ENCODE measurements at regions not wholly inside any gene's neighbourhood (a gene's known extent, or its start where the extent isn't known, plus 50 kb on each side); places are given as distances from the start of the nearest gene placed in this dataset.
"Not testable (repeated sequence)": the region's sequence is repeated elsewhere in the genome, so short reads cannot be mapped to it uniquely, and the experiment has no call there.

DNA sequence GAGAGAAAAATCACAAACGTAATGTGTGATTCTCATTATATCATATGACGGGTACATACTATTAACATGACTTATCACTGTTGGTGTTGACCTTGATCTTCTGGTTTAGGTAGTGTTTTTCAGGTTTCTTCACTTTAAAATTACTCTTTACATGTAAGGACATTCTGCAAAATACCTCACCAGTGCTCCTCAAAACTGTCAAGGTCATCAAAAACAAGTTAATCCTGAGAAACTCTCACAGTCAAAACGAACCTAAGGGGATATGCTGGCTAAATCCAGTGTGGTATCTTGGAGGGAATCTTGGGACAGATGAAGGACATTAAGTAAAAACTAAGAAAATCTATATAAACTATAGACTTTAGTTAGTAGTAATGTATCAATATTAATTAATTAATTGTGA is 499.8 kb downstream of the IRS1 start:
- TF ChIP-seq, protein P1, sequence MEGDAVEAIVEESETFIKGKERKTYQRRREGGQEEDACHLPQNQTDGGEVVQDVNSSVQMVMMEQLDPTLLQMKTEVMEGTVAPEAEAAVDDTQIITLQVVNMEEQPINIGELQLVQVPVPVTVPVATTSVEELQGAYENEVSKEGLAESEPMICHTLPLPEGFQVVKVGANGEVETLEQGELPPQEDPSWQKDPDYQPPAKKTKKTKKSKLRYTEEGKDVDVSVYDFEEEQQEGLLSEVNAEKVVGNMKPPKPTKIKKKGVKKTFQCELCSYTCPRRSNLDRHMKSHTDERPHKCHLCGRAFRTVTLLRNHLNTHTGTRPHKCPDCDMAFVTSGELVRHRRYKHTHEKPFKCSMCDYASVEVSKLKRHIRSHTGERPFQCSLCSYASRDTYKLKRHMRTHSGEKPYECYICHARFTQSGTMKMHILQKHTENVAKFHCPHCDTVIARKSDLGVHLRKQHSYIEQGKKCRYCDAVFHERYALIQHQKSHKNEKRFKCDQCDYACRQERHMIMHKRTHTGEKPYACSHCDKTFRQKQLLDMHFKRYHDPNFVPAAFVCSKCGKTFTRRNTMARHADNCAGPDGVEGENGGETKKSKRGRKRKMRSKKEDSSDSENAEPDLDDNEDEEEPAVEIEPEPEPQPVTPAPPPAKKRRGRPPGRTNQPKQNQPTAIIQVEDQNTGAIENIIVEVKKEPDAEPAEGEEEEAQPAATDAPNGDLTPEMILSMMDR (IDR thresholded peaks at IDR 0.05; ENCODE audit: low read depth, low read length), result no peak
- no peak for DNase-seq (ENCODE audit: low read depth, low spot score)
- in situ Hi-C loops (cut with HindIII; ENCODE audit: low sequenced_read_pairs), result no loop called here
- H3K4me3 ChIP-seq (ENCODE audit: low read depth, low read length), result no peak overlapping the region

DNA sequence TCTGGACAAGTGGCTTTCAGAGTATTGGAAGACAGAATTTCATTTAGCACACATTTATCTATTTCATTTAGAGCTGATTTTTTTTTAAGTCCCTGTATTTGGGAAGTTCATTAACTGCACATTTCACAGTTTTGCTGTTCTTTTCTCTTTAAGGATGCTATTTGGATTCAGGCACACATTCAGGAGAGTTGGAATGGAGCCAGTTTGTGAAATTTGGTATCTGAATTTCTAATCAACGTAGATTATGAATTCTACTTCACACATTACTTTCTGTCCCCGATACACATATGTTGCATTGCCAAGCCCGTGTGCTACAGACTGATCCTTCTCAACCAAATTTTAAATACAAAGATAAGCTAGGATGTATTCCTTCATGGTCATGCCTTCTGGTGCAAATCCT is 503.9 kb downstream of the IRS1 start:
- in situ Hi-C loops (cut with HindIII; ENCODE audit: low sequenced_read_pairs), result no loop called here
- DNase-seq (ENCODE audit: low read depth, low spot score), result no peak
- TF ChIP-seq, protein P1 (IDR thresholded peaks at IDR 0.05; ENCODE audit: low read depth, low read length), result no peak
- H3K4me3 ChIP-seq (ENCODE audit: low read depth, low read length), result no peak overlapping the region

DNA sequence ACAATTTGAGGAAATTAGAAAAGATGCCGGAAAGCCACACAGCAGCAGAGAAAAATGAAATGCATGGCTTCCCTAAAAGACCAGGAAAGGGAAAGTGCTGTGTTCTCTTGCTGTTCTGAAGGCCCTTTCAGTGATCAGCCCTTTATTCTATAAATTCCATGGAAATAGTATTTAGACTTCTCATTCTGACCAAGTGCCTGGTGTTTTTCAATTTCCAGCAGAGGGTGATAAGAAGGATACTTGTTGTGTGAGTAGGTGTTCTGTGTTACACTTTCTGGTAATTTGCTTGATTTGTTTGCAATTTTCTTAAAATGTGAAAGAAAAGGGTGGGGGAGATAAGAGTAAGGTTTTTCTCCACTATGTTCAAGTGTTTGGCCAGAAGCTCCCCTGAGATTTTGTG is 504.5 kb downstream of the IRS1 start:
- DNase-seq (ENCODE audit: low read depth, low spot score), result no peak
- in situ Hi-C loops (cut with HindIII; ENCODE audit: low sequenced_read_pairs), result no loop called here
- TF ChIP-seq, protein P1 (IDR thresholded peaks at IDR 0.05; ENCODE audit: low read depth, low read length), result no peak
- no peak overlapping the region for H3K4me3 ChIP-seq (ENCODE audit: low read depth, low read length)

DNA sequence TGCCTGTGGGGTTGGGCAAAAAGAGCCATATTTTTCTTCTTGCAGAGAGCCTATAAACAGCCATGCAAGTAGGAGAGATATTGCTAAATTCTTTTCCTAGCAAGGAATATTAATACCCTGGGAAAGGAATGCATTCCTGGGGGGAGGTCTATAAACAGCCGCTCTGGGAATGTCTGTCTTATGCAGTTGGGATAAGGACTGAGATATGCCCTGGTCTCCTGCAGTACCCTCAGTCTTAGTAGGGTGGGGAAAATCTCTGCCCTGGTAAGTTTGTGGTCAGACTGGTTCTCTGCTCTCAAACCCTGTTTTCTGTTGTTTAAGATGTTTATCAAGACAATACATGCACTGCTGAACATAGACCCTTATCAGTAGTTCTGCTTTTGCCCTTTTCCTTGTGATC is 508.3 kb downstream of the IRS1 start:
- H3K4me3 ChIP-seq (ENCODE audit: low read depth, low read length); in situ Hi-C loops (cut with HindIII; ENCODE audit: low sequenced_read_pairs); DNase-seq (ENCODE audit: low read depth, low spot score): not testable (repeated sequence)

DNA sequence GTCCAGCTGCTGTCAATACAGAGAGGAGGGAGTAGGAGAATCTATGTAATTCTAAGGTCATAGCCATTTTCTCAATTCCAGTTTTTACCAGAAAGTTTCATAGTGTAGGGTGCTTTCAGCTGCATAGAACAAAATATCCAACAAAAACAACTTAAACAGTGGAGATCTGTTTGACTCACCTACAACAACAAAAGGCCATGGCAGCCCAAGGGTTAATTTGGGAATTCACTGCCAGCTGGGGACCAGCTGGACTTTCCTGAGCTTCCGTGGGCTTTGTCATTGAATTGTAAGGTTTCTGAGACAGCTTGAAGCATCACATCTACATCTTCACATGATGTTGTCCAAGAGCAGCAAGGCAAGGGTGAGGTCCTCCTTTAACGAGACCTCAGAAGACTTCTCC is 512.7 kb downstream of the IRS1 start:
- DNase-seq (ENCODE audit: low read depth, low spot score), result no peak
- in situ Hi-C loops (cut with HindIII; ENCODE audit: low sequenced_read_pairs), result no loop called here
- no peak overlapping the region for H3K4me3 ChIP-seq (ENCODE audit: low read depth, low read length)
- TF ChIP-seq, protein P1 (IDR thresholded peaks at IDR 0.05; ENCODE audit: low read depth, low read length), result no peak

DNA sequence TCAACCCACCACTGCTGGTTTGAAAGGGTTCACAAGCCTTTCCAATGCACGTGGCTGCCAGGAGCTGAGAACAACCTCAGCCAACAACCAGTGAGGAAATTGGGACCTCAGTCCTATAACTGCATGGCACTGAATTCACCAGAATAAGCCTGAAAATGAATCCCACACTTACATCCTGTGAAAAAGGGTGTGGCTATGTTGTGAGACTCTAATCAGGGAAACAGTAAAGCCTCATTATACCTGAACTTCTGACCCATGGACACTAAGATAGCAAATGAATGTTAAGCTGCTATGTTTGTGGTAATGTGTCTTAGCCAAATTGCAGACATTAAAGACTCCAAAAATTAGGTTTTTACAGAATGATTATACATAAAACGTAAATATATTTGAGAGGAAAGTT is 515.8 kb downstream of the IRS1 start:
- in situ Hi-C loops (cut with HindIII; ENCODE audit: low sequenced_read_pairs), result no loop called here
- no peak for DNase-seq (ENCODE audit: low read depth, low spot score)
- TF ChIP-seq, protein P1 (IDR thresholded peaks at IDR 0.05; ENCODE audit: low read depth, low read length), result no peak

DNA sequence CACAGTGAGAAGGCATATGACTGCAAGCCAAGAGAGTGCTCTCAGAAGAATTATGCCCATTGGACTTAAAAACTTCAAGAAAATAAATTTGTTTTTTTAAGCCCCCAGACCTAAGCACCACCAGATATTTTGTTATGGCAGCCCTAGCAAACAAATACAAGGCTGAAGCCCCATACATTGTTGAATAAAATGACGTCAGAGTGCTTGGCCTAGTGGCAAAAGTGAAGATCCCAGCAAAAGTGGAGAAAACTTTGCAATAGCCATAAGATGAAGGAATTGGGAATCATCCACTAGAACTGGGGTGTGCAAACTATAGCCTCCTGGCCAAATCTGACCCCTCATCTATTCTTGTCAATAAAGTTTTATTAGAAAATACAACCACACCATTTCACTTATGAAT is 517.5 kb downstream of the IRS1 start:
- no peak for DNase-seq (ENCODE audit: low read depth, low spot score)
- no peak overlapping the region for H3K4me3 ChIP-seq (ENCODE audit: low read depth, low read length)
- in situ Hi-C loops (cut with HindIII; ENCODE audit: low sequenced_read_pairs), result no loop called here
- TF ChIP-seq, protein P1 (IDR thresholded peaks at IDR 0.05; ENCODE audit: low read depth, low read length), result no peak

More for the DNA sequence above, 515.8 kb downstream of the IRS1 start:
- H3K4me3 ChIP-seq (ENCODE audit: low read depth, low read length), result no peak overlapping the region

DNA sequence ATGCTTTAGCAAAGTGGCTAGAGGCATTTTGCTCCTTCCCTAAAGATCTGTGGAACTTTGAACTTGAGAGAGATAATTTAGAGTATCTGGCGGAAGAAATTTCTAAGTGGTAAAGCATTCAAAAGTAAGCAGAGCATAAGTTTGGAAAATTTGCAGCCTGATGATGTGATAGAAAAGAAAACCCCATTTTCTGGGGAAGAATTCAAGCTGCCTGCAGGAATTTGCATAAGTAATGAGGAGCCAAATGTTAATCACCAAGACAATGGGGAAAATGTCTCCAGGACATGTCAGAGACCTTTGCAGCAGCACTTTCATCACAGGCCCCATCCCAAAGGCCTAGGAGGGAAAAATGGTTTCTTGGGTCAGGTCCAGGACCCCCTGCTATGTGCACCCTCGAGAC is 519.5 kb downstream of the IRS1 start:
- H3K4me3 ChIP-seq (ENCODE audit: low read depth, low read length); in situ Hi-C loops (cut with HindIII; ENCODE audit: low sequenced_read_pairs); DNase-seq (ENCODE audit: low read depth, low spot score): not testable (repeated sequence)
